ENCODE measurements at regions not wholly inside any gene's neighbourhood (a gene's known extent, or its start where the extent isn't known, plus 50 kb on each side); places are given as distances from the start of the nearest gene placed in this dataset.

DNA sequence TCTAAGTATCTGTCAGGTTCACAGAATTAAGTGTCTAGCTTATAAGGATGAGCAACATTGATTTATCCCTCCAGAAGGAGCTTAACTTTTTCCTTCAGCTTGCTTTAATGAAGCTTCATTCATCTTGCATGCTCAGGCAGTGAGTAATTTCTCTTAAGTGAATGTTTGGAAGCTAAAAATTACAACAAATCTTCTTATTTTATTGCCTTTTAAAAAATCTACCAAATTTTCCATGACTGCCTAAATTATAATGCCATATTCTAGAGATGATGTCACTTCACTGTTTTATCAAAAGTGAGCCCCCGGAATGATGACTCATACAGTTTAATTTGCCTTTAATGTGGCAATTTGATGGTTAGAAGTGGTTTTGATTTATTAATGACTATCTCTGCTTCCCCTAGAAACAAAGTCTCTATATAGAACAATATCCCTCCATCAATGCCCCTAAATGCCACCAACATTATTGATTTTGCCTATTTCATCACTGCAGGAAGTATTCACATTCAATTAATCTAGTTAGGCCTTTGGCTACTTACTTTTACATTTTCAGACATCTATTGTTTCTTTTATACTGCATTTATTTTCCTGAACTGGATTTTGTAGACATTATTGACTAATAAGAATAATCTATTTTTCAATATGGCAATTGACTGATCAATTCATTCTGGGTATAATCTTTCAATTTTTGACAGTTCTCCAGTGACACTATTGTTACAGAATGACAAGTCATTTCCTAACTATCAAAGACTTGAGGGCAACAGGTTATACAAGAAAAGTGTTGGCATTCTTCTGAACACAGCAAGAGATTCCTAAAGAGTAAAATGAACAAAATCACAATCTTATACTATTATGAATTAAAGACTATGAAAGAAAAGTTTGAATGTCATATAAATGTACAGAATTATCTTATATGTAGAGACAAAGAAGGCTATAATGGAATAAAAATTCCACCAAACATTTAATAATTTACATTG is 139.3 kb upstream of the ODAD2 start:
- TF ChIP-seq, protein P1, sequence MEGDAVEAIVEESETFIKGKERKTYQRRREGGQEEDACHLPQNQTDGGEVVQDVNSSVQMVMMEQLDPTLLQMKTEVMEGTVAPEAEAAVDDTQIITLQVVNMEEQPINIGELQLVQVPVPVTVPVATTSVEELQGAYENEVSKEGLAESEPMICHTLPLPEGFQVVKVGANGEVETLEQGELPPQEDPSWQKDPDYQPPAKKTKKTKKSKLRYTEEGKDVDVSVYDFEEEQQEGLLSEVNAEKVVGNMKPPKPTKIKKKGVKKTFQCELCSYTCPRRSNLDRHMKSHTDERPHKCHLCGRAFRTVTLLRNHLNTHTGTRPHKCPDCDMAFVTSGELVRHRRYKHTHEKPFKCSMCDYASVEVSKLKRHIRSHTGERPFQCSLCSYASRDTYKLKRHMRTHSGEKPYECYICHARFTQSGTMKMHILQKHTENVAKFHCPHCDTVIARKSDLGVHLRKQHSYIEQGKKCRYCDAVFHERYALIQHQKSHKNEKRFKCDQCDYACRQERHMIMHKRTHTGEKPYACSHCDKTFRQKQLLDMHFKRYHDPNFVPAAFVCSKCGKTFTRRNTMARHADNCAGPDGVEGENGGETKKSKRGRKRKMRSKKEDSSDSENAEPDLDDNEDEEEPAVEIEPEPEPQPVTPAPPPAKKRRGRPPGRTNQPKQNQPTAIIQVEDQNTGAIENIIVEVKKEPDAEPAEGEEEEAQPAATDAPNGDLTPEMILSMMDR (IDR thresholded peaks at IDR 0.05) = no peak
- no peak for TF ChIP-seq POLR2A (IDR thresholded peaks at IDR 0.05)

All from upper lobe of left lung (tissue), 4 donors.